SK-N-SH (cell line): ENCODE measurements at regions not wholly inside any gene's neighbourhood (a gene's known extent, or its start where the extent isn't known, plus 50 kb on each side); places are given as distances from the start of the nearest gene placed in this dataset.

Experiments used
- CTCF ChIA-PET: fragments of 300-600, 350-600 bp; formaldehyde crosslinking; extraction: SDS; loops from one replicate; lab custom pipeline; 2021; lab: Yijun Ruan, JAX
- POLR2A ChIA-PET: fragments of 350-600 bp; sonication (Branson Sonifier 250); formaldehyde crosslinking; extraction: SDS; loops from one replicate; lab custom pipeline; 2020; ENCODE audit warnings: antibody characterized with exemption, inconsistent platforms; lab: Yijun Ruan, JAX
- DNase-seq: peaks from one replicate; pipeline ENCODE4 v3.0.0; 2012
- H2AFZ ChIP-seq: fragments of 200-600 bp; sonication (generic); 2 replicates; pipeline ENCODE4 v1.8.1; 2016; ENCODE audit warnings: antibody characterized with exemption, mild to moderate bottlenecking, low read depth
- H3F3A ChIP-seq: fragments of 200-600 bp; sonication (generic); replicated peaks from 2 replicates; pipeline ENCODE3; 2016; ENCODE audit warnings: antibody characterized with exemption, mild to moderate bottlenecking; ENCODE audit not compliant: insufficient read depth
- H3K27ac ChIP-seq, 2 experiments: fragments of 200-500 bp in 1 of 2; fragments of 200-600 bp in 1 of 2; sonication (Bioruptor generic) in 1 of 2; sonication (generic), shearing (Covaris generic) in 1 of 2; 2 replicates each; pipeline versions ENCODE4 v1.5.1 to v1.6.1; 2014 to 2016; ENCODE audit warnings: low read depth in 2 of 2, inconsistent platforms in 1 of 2, low read length in 1 of 2, mild to moderate bottlenecking in 1 of 2, mixed read lengths in 1 of 2
- H3K27me3 ChIP-seq: fragments of 200-600 bp; sonication (generic), shearing (Covaris generic); 2 replicates; pipeline ENCODE4 v1.6.1; 2016; ENCODE audit warnings: mixed run types; ENCODE audit not compliant: insufficient read depth
- H3K36me3 ChIP-seq, 2 experiments: fragments of 200-500 bp in 1 of 2; fragments of 200-600 bp in 1 of 2; sonication (Bioruptor generic) in 1 of 2; sonication (generic) in 1 of 2; replicated peaks in 1 of 2; 2 replicates each; pipeline versions ENCODE3 to v1.5.1; 2014 to 2016; ENCODE audit warnings: low read length in 1 of 2, mild to moderate bottlenecking in 1 of 2; ENCODE audit not compliant: insufficient read depth in 2 of 2, control insufficient read depth in 1 of 2
- H3K4me1 ChIP-seq, 2 experiments: fragments of 200-500 bp in 1 of 2; fragments of 200-600 bp in 1 of 2; sonication (Bioruptor generic) in 1 of 2; sonication (generic), shearing (Covaris generic) in 1 of 2; 2 replicates each; pipeline versions ENCODE4 v1.5.1 to v1.6.1; 2014 to 2016; ENCODE audit warnings: low read depth in 1 of 2, low read length in 1 of 2, mixed run types in 1 of 2; ENCODE audit not compliant: insufficient read depth in 2 of 2, control insufficient read depth in 1 of 2
- H3K4me2 ChIP-seq: fragments of 200-600 bp; sonication (generic), shearing (Covaris generic); 2 replicates; pipeline ENCODE4 v1.6.1; 2017; ENCODE audit warnings: mixed run types
- H3K4me3 ChIP-seq, 2 experiments: fragments of 200-500 bp in 1 of 2; fragments of 200-600 bp in 1 of 2; sonication (Bioruptor generic) in 1 of 2; sonication (generic), shearing (Covaris generic) in 1 of 2; 2 replicates each; pipeline versions ENCODE4 v1.5.1 to v1.8.1; 2014 to 2016; ENCODE audit warnings: low read depth in 2 of 2, inconsistent platforms in 1 of 2, low read length in 1 of 2, mild to moderate bottlenecking in 1 of 2, mixed read lengths in 1 of 2, moderate library complexity in 1 of 2
- H3K79me2 ChIP-seq: fragments of 200-600 bp; sonication (generic); 2 replicates; pipeline ENCODE4 v1.8.1; 2017; ENCODE audit warnings: mild to moderate bottlenecking; ENCODE audit not compliant: insufficient read depth
- H3K9ac ChIP-seq: fragments of 200-600 bp; sonication (generic); 2 replicates; pipeline ENCODE4 v1.6.1; 2017; ENCODE audit warnings: mixed run types
- H3K9me2 ChIP-seq: fragments of 200-600 bp; sonication (generic); 2 replicates; pipeline ENCODE4 v1.6.1; 2017; ENCODE audit warnings: mixed run types
- H3K9me3 ChIP-seq: fragments of 200-600 bp; sonication (generic); 2 replicates; pipeline ENCODE4 v1.6.1; 2017; ENCODE audit warnings: mixed run types, mild to moderate bottlenecking, moderate library complexity
- H4K20me1 ChIP-seq: fragments of 200-600 bp; sonication (generic); 2 replicates; pipeline ENCODE4 v1.6.1; 2017; ENCODE audit warnings: mild to moderate bottlenecking, mixed run types; ENCODE audit not compliant: insufficient read depth
- CHD2 ChIP-seq: fragments of 150-350 bp; IDR thresholded peaks from 2 replicates; pipeline ENCODE4 v1.6.1; 2018; ENCODE audit warnings: low read length; ENCODE audit not compliant: partially characterized antibody
- ELF1 ChIP-seq: IDR thresholded peaks from 2 replicates; pipeline ENCODE4 v1.4.0; 2012
- EZH2phosphoT487 ChIP-seq: fragments of 200-600 bp; sonication (generic); IDR thresholded peaks from 2 replicates; pipeline ENCODE4 v1.6.1; 2017; ENCODE audit warnings: low read depth, mixed run types, mild to moderate bottlenecking, antibody characterized with exemption, moderate library complexity, borderline replicate concordance
- FOSL2 ChIP-seq: IDR thresholded peaks from 2 replicates; pipeline ENCODE4 v1.4.0; 2012; ENCODE audit warnings: low read depth, mild to moderate bottlenecking, moderate library complexity, borderline replicate concordance
- FOXJ3 ChIP-seq: sonication (generic); formaldehyde crosslinking; IDR thresholded peaks from 2 replicates; pipeline ENCODE4 v1.5.1; 2020; ENCODE audit warnings: mild to moderate bottlenecking, missing genetic modification reagents
- GATA2 ChIP-seq: sonication (generic); formaldehyde crosslinking; IDR thresholded peaks from 2 replicates; pipeline ENCODE4 v1.5.0; 2020; ENCODE audit warnings: mild to moderate bottlenecking, missing genetic modification reagents
- JUND ChIP-seq: IDR thresholded peaks from 2 replicates; pipeline ENCODE4 v1.4.0; 2012
- MXI1 ChIP-seq: IDR thresholded peaks from 2 replicates; pipeline ENCODE4 v1.6.1; 2012; ENCODE audit warnings: mild to moderate bottlenecking, low read depth, low read length, improper control_type of control experiment
- NRF1 ChIP-seq: IDR thresholded peaks from 2 replicates; pipeline ENCODE4 v1.6.1; 2012; ENCODE audit warnings: low read depth, mild to moderate bottlenecking, low read length
- PBX3 ChIP-seq: IDR thresholded peaks from 2 replicates; pipeline ENCODE4; 2012
- RFX5 ChIP-seq: IDR thresholded peaks from 2 replicates; pipeline ENCODE4 v1.6.1; 2012; ENCODE audit warnings: mild to moderate bottlenecking, improper control_type of control experiment, low read length
- SIN3A ChIP-seq: IDR thresholded peaks from 2 replicates; pipeline ENCODE4 v1.6.1; 2012; ENCODE audit warnings: low read depth, mild to moderate bottlenecking, low read length, moderate library complexity, borderline replicate concordance
- TAF1 ChIP-seq: IDR thresholded peaks from 2 replicates; pipeline ENCODE4 v1.6.1; 2012; ENCODE audit warnings: low read depth, mild to moderate bottlenecking, low read length, moderate library complexity, borderline replicate concordance
- TEAD4 ChIP-seq: IDR thresholded peaks from 2 replicates; pipeline ENCODE4 v1.4.0; 2012; ENCODE audit warnings: mild to moderate bottlenecking, borderline replicate concordance; ENCODE audit not compliant: insufficient read depth
- YY1 ChIP-seq: IDR thresholded peaks from 2 replicates; pipeline ENCODE4 v1.4.0; 2012; ENCODE audit warnings: low read depth, mild to moderate bottlenecking
- WGBS: methylation state at CpG from one replicate; pipeline ENCODE4 v1.1.6; 2017; ENCODE audit warnings: low lambda C conversion rate; 5-methylcytosine and 5-hydroxymethylcytosine counted together
- TF ChIP-seq, protein P1 (sequence below): fragments of 200-600 bp; sonication (generic); IDR thresholded peaks from 2 replicates; pipeline ENCODE4 v1.6.1; 2017; ENCODE audit warnings: antibody characterized with exemption, mild to moderate bottlenecking, moderate library complexity
- TF ChIP-seq, protein P2 (sequence below): fragments of 150-350 bp; IDR thresholded peaks from 2 replicates; pipeline ENCODE4 v1.6.1; 2016; ENCODE audit warnings: mild to moderate bottlenecking, low read depth, low read length

GRCh38 chr6:138663892-138664291, 109.7 kb upstream of the CCDC28A start:
- 0 out of 2 replicates have a peak, but pooled peaks cover 6% of the 10 kb centered on the region for H3K27me3 ChIP-seq
- ChIA-PET POLR2A (no interaction called here), CTCF (no interaction called here)
- no peaks in the 10 kb centered on the region for H3K79me2 ChIP-seq
- H4K20me1 ChIP-seq = no peaks in the 10 kb centered on the region
- no peaks in the 10 kb centered on the region for H3K9me2 ChIP-seq
- no peak overlapping the region for H3K4me3 ChIP-seq
- no peaks in the 10 kb centered on the region for H3K36me3 ChIP-seq
- no peak overlapping the region for H3K27ac ChIP-seq
- no peak overlapping the region for H2AFZ ChIP-seq
- H3K9ac ChIP-seq = no peak overlapping the region
- no peaks in the 10 kb centered on the region for H3K9me3 ChIP-seq
- no peak for TF ChIP-seq MXI1
- TF ChIP-seq GATA2 (CRISPR knock-in tag) = no peak
- TF ChIP-seq RFX5 = no peak
- no peak for TF ChIP-seq JUND
- no peak for TF ChIP-seq SIN3A
- TF ChIP-seq, protein P1, sequence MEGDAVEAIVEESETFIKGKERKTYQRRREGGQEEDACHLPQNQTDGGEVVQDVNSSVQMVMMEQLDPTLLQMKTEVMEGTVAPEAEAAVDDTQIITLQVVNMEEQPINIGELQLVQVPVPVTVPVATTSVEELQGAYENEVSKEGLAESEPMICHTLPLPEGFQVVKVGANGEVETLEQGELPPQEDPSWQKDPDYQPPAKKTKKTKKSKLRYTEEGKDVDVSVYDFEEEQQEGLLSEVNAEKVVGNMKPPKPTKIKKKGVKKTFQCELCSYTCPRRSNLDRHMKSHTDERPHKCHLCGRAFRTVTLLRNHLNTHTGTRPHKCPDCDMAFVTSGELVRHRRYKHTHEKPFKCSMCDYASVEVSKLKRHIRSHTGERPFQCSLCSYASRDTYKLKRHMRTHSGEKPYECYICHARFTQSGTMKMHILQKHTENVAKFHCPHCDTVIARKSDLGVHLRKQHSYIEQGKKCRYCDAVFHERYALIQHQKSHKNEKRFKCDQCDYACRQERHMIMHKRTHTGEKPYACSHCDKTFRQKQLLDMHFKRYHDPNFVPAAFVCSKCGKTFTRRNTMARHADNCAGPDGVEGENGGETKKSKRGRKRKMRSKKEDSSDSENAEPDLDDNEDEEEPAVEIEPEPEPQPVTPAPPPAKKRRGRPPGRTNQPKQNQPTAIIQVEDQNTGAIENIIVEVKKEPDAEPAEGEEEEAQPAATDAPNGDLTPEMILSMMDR = no peak
- TF ChIP-seq, protein P2, sequence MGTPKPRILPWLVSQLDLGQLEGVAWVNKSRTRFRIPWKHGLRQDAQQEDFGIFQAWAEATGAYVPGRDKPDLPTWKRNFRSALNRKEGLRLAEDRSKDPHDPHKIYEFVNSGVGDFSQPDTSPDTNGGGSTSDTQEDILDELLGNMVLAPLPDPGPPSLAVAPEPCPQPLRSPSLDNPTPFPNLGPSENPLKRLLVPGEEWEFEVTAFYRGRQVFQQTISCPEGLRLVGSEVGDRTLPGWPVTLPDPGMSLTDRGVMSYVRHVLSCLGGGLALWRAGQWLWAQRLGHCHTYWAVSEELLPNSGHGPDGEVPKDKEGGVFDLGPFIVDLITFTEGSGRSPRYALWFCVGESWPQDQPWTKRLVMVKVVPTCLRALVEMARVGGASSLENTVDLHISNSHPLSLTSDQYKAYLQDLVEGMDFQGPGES = no peak
- TF ChIP-seq ELF1 = no peak
- TF ChIP-seq FOXJ3 (CRISPR knock-in tag) = no peak
- TF ChIP-seq FOSL2 = no peak
- TF ChIP-seq PBX3 = no peak
- no peak for TF ChIP-seq YY1
- TF ChIP-seq NRF1 = no peak
- H3K4me1 ChIP-seq = no peaks in the 10 kb centered on the region
- DNase-seq = no peak
- 6% methylated on average over 2 of the region's 2 CpGs for WGBS
- no peak overlapping the region for H3K4me2 ChIP-seq
- H3F3A ChIP-seq = no peaks in the 10 kb centered on the region

DNA sequence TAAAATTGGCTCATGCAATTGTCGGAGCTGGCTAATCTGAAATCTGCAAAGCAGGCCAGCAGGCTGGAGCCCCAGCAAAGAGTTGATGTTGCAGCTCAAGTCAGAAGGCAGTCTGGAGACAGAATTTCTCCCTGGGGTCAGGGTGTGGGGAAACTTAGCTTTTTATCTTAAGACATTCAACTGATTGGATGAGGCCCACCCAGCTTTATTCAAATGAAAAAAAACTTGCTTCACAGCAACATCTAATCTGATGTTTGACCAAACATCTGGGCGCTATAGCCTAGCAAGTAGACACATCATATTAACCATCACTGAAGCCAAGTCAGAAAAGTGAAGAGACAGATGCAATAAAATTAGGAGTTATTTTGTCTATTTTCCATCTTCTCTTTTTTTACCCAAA, 108.8 kb upstream of the CCDC28A start:
- TF ChIP-seq FOXJ3 (CRISPR knock-in tag) (no peak), TEAD4 (no peak), TAF1 (no peak), PBX3 (no peak), CHD2 (no peak), EZH2phosphoT487 (no peak)
- Histone ChIP-seq H3K79me2 (no peaks in the 10 kb centered on the region), H3K9me3 (no peaks in the 10 kb centered on the region), H3F3A (no peaks in the 10 kb centered on the region), H3K9me2 (no peaks in the 10 kb centered on the region), H2AFZ (no peak overlapping the region), H4K20me1 (no peaks in the 10 kb centered on the region), H3K36me3 (no peaks in the 10 kb centered on the region), H3K4me3 (no peak overlapping the region), H3K4me1 (no peaks in the 10 kb centered on the region), H3K9ac (no peak overlapping the region), H3K27ac (no peak overlapping the region), H3K27me3 (0 out of 2 replicates have a peak, but pooled peaks cover 5% of the 10 kb centered on the region), H3K4me2 (no peak overlapping the region)
- WGBS = 10% methylated on average over 2 of the region's 2 CpGs
- DNase-seq = no peak
- CTCF ChIA-PET = no interaction called here
- POLR2A ChIA-PET = no interaction called here
